Kidney (tissue), 13 donors: ENCODE measurements at regions not wholly inside any gene's neighbourhood (a gene's known extent, or its start where the extent isn't known, plus 50 kb on each side); places are given as distances from the start of the nearest gene placed in this dataset.
"Not testable (repeated sequence)": the region's sequence is repeated elsewhere in the genome, so short reads cannot be mapped to it uniquely, and the experiment has no call there.

Experiments
- DNase-seq, 5 donors: peaks; one replicate each; pipeline ENCODE4 v3.0.0-alpha.2; 2013 to 2020
- FAIRE-seq: peaks from 2 replicates; lab custom pipeline; 2012; peaks lifted over from hg19 to GRCh38; lab: Jason Lieb, UNC
- H3K27ac ChIP-seq, 2 donors: one replicate each; pipeline ENCODE4 v1.7.0; 2013; ENCODE audit warnings: low read depth in 2 of 2, low read length in 2 of 2, inconsistent platforms in 1 of 2
- H3K27me3 ChIP-seq: one replicate; pipeline ENCODE4 v1.7.1; 2013; ENCODE audit warnings: low read length, inconsistent platforms; ENCODE audit not compliant: control insufficient read depth, insufficient read depth
- H3K36me3 ChIP-seq, 3 donors: one replicate each; pipeline versions ENCODE4 v1.7.0 to v1.7.1; 2013; ENCODE audit warnings: low read length in 3 of 3, control low read depth in 1 of 3, inconsistent platforms in 1 of 3; ENCODE audit not compliant: insufficient read depth in 3 of 3, control insufficient read depth in 2 of 3
- H3K4me1 ChIP-seq, 3 donors: one replicate each; pipeline versions ENCODE4 v1.7.0 to v1.7.1; 2013; ENCODE audit warnings: low read length in 3 of 3, inconsistent platforms in 1 of 3, low read depth in 1 of 3; ENCODE audit not compliant: control insufficient read depth in 2 of 3, insufficient read depth in 2 of 3
- H3K4me3 ChIP-seq, 3 donors: one replicate each; pipeline versions ENCODE4 v1.7.0 to v1.8.1; 2013; ENCODE audit warnings: low read length in 3 of 3, control low read depth in 1 of 3, inconsistent platforms in 1 of 3
- H3K9ac ChIP-seq, 3 donors: one replicate each; pipeline versions ENCODE4 v1.7.0 to v1.7.1; 2013; ENCODE audit warnings: low read length in 3 of 3, control low read depth in 1 of 3, inconsistent platforms in 1 of 3
- H3K9me3 ChIP-seq, 3 donors: one replicate each; pipeline versions ENCODE4 v1.7.0 to v1.7.1; 2013; ENCODE audit warnings: low read length in 3 of 3, control low read depth in 1 of 3, inconsistent platforms in 1 of 3; ENCODE audit not compliant: control insufficient read depth in 2 of 3, insufficient read depth in 1 of 3
- intact Hi-C: fragments of 100-400 bp; cut with DNase I; formaldehyde crosslinking; loops from one replicate; pipeline ENCODE4 v1.11.1; 2022
- TF ChIP-seq, protein P1 (sequence below): IDR thresholded peaks from 3 replicates; pipeline ENCODE4 v1.5.1; 2012; ENCODE audit warnings: mild to moderate bottlenecking, moderate library complexity, borderline replicate concordance; ENCODE audit not compliant: insufficient read depth; ENCODE audit errors: extremely low read depth
- donor health status: control.
- donor health status: control.
- donor health status: control.
- donor health status: control.
- donor health status: control.
- donor health status: DM: yes; HTN: yes; CAD: no.
- donor health status: Normal renal cell carcinoma (clear cell type).

DNA sequence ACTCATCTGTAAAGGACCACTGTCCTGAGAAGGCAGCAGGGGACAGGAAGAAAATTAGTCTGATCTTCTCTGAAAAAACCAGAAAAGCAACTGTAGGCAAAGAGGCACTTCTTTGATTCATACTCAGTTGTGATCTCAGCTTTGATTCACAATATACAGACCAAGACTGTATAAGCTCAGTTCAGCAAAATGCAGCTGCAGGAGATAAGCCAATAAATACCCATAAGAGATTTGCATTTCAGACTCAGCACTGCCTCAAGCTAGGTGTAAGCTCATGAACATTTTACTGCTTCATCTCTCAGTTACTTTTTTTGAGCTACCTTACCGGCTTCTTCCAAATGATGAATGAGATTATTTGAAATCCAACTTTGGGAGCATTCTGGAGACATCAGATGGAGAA lies 64.2 kb upstream of the LYZL1 start:
- intact Hi-C loops = no loop called here
- FAIRE-seq = no peak
- TF ChIP-seq, protein P1, sequence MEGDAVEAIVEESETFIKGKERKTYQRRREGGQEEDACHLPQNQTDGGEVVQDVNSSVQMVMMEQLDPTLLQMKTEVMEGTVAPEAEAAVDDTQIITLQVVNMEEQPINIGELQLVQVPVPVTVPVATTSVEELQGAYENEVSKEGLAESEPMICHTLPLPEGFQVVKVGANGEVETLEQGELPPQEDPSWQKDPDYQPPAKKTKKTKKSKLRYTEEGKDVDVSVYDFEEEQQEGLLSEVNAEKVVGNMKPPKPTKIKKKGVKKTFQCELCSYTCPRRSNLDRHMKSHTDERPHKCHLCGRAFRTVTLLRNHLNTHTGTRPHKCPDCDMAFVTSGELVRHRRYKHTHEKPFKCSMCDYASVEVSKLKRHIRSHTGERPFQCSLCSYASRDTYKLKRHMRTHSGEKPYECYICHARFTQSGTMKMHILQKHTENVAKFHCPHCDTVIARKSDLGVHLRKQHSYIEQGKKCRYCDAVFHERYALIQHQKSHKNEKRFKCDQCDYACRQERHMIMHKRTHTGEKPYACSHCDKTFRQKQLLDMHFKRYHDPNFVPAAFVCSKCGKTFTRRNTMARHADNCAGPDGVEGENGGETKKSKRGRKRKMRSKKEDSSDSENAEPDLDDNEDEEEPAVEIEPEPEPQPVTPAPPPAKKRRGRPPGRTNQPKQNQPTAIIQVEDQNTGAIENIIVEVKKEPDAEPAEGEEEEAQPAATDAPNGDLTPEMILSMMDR = no peak
- no peaks in the 10 kb centered on the region for H3K36me3 ChIP-seq
- H3K27me3 ChIP-seq = no peaks in the 10 kb centered on the region
- H3K4me1 ChIP-seq = no peaks in the 10 kb centered on the region
- H3K9ac ChIP-seq = no peak overlapping the region
- H3K27ac ChIP-seq = no peak overlapping the region
- no peak for DNase-seq
- H3K9me3 ChIP-seq = no peaks in the 10 kb centered on the region
- H3K4me3 ChIP-seq = no peak overlapping the region

DNA sequence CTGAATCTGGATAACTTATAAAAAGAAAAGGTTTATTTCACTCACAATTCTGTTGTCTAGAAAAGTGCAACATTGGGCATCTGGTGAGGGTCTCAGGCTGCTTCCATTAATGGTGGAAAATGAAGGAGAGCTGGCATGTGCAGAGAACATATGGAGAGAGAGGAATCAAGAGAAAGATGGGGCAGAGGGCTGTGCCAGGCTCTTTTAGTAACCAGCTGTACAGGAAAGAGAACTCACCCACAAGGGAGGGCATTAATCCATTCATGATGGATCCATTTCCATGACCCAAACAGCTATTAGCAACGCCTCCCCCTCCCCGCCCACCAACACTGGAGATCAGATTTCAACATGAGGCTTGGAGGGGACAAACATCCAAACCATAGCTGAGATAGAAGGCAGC lies 61.7 kb upstream of the LYZL1 start:
- intact Hi-C loops = no loop called here
- Histone ChIP-seq H3K27ac (no peak overlapping the region), H3K4me3 (no peak overlapping the region), H3K36me3 (no peaks in the 10 kb centered on the region), H3K9ac (no peak overlapping the region), H3K4me1 (no peaks in the 10 kb centered on the region), H3K9me3 (no peaks in the 10 kb centered on the region), H3K27me3 (no peaks in the 10 kb centered on the region)
- FAIRE-seq (no peak), DNase-seq (no peak)
- TF ChIP-seq, protein P1 = no peak

DNA sequence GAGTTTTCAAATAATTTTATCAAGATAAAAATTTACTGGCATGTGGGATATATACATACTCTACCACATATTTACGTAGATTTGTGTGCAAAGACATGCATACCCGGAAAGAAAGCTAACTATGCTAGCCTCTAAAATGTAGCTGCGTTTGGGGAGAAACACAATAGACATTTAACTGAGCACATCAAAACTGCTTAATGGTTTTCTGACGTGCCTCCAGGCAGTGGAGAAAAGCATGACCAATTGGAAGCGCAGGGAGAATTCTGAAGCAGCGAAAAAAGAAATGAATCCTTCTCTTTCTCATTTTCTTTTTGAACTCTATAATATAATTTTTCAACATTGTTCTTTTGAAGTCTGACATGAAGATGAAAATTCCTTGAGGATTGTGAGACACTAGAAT lies 60.3 kb upstream of the LYZL1 start:
- H3K27ac ChIP-seq = no peak overlapping the region
- no peaks in the 10 kb centered on the region for H3K27me3 ChIP-seq
- no peak overlapping the region for H3K4me3 ChIP-seq
- TF ChIP-seq, protein P1 = no peak
- H3K4me1 ChIP-seq = no peaks in the 10 kb centered on the region
- no peak for DNase-seq
- no peaks in the 10 kb centered on the region for H3K9me3 ChIP-seq
- no peak overlapping the region for H3K9ac ChIP-seq
- no peaks in the 10 kb centered on the region for H3K36me3 ChIP-seq
- intact Hi-C loops = no loop called here
- no peak for FAIRE-seq

DNA sequence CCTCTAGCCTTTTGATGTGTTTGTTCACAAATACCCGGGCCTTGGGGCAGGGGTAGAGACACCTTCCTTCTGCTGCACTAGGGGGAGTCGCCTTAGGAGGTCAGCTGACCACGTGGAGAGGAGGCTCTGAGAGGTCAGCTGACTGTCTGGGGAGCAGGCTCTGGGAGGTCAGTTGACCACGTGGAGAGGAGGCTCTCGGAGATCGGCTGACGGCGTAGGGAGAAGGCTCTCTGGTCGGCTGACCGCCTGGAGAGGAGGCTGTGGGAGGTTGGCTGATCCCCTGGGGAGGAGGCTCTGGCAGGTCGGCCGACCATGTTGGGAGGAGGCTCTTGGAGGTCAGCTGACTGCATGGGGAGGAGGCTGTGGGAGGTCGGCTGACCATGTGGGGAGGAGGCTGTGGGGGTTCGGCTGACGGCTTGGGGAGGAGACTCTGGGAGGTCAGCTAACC lies 59.6 kb upstream of the LYZL1 start:
- FAIRE-seq = no peak
- H3K4me1 ChIP-seq = no peaks in the 10 kb centered on the region
- no peak overlapping the region for H3K4me3 ChIP-seq
- no peak overlapping the region for H3K27ac ChIP-seq
- intact Hi-C loops = no loop called here
- no peaks in the 10 kb centered on the region for H3K9me3 ChIP-seq
- DNase-seq = no peak
- TF ChIP-seq, protein P1 = no peak
- H3K36me3 ChIP-seq = no peaks in the 10 kb centered on the region
- H3K27me3 ChIP-seq = no peaks in the 10 kb centered on the region
- no peak overlapping the region for H3K9ac ChIP-seq

DNA sequence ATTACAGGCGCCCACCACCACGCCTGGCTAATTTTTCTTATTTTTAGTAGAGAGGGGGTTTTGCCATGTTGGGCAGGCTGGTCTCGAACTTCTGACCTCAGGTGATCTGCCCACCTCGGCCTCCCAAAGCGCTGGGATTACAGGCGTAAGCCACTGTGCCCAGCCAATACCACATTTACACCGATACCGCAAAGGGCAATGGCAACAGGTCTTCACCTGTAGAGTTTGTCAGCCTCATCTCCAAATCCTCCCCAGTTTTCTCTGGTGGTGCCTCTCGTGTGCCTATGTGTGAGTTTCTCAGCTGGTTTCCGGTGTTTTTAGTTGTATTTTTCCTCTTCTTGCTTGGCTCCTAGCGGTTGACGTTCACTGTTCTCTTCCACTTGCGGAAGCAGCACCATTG lies 52.0 kb upstream of the LYZL1 start:
- intact Hi-C loops, H3K36me3 ChIP-seq: not testable (repeated sequence)

More for the DNA sequence above, 52.0 kb upstream of the LYZL1 start:
- H3K9me3 ChIP-seq, H3K4me3 ChIP-seq, H3K27ac ChIP-seq, H3K9ac ChIP-seq, DNase-seq, H3K4me1 ChIP-seq, H3K27me3 ChIP-seq, FAIRE-seq: not testable (repeated sequence)
